Fibroblast of peridontal ligament (primary cell): ENCODE measurements at regions not wholly inside any gene's neighbourhood (a gene's known extent, or its start where the extent isn't known, plus 50 kb on each side); places are given as distances from the start of the nearest gene placed in this dataset.

ENCODE experiments used
- DNase-seq: peaks from one replicate; pipeline ENCODE4 v3.0.0-alpha.2; 2010; ENCODE audit errors: extremely low read depth

DNA sequence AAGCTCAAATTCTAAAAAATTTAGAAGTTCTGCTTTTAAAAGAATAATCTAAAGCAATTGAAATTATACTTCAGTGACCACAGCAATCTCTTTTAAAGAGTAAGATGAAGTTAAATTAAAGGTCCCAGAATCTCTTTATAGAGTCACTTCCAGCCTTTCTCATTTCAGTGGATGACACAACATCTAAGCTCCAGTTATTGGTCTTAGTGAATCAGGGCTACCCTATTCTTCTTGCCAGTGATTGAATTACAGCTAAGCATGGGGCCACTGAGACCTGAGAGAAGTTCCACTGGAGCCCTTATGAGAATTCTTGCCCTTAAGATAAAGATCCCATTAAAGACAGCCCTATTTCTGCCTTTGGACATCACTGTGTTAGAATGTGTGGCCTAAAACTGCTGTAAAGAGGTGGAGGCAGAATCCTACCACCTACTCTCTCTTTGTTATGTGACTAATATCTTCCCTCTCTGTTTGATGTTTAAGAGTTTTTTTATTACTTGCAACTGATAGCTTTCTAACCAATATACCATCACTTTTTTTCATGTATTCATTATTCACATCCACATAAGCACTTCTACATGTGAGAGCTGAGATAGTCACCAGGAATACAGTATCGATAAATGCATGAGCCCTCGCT is 128.6 kb downstream of the UNC5CL start:
- no peak for DNase-seq

DNA sequence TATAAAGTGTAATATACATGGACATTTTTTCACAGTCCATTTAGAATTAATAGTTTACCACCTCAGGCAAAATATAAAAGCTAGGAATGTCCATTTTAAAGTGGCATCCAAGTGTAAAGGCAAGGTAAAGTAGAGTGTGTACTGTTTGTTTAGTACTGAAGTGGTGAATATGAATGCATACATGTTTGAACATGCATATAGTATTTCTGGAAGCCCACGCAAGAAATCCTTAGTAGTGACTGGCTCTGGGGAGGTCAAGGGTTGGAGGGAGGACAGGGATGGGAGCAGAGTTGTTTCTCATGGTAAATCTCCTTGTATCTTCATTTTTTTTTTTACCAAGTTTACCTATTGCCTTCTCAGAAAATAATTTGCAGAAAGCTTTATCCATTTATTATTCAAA is 129.2 kb downstream of the UNC5CL start:
- DNase-seq: no peak

DNA sequence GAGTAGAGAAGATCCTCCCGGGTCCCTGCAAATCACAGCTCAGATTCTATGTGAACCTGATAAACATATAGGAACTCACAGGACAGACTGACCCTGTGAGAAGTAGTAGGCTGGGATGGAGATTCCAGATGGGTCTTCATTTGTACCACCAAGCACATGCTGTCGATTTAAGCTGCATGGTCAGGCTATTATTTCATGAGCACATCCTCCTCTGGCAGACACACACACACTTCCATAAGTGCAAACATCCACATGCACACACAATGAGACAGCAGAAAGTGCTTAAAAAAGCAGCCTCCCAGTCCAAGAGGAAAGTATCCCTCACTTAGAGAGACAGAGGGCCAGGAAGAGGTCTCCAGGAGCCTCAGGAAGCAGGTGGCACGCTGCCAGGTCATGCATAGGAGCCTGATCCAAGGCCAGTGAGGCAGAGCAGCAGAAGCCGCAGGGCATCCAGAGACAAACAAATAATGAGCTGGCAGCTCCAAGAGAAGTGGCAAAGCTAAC is 131.8 kb downstream of the UNC5CL start:
- DNase-seq: no peak

DNA sequence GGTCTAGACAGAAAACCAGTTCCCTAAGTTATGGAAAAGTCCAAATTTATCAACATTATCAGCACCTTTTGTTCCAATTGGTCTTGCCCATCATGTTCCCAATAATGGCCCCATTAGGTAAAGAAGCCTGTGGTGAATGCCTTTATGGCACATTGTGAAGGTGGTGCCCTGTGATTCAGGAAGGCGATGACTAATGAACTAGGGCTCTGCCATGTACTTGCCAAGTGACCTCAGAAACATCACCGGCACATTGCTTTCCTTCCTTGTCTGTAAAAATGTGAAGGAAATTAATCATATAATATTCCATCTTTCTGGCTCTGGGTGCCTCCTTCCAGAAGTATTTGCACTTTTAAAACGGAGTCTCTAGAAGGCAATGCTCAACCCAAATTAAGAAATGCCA is 132.3 kb downstream of the UNC5CL start:
- DNase-seq: no peak

DNA sequence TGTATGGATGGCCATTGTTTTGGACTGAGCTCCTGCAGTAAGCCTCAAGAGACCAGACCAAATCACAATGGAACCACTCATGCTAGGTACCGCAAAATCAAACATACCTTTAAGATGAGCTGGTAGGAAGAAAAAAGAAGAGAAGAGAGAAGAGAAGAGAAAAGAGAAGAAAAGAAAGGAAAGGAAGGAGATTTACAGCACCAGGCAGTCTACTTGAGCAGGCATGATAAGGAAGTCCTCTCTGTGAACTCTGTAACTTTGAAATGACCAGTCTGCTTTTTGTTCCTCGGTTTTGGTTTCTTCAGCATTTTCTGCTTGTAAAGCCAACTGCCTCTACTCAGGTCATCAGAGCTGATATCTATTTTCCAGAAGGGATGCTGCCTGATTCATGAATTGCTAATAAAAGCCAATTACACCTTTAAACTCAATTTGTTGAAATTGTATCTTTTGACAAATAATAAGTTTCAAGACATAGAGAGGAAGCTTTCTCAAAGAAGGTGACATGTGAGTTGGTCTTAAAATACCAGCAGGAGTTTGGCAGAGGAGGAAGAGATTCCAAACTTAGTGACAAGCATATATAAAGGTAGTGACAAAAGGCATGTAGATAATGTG is 134.3 kb downstream of the UNC5CL start:
- DNase-seq: no peak

DNA sequence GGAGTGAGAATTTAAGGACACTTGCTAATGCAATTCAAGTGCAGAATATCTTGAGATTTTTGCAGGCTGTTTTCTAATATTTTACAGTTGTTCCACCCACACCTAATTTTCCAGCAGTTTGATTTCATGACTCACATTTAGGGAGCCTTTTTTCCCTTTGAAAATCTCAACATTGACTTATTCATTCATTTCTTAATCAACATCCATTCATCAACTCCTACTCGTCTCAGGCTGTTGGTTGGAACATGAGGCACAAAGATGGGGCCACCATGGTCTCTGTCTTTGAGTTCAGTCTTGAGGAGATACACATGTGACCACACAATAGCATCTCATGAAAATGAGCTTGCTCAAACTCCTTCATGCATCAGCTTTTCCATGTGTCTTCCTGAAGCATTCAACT is 135.6 kb downstream of the UNC5CL start:
- DNase-seq: no peak

DNA sequence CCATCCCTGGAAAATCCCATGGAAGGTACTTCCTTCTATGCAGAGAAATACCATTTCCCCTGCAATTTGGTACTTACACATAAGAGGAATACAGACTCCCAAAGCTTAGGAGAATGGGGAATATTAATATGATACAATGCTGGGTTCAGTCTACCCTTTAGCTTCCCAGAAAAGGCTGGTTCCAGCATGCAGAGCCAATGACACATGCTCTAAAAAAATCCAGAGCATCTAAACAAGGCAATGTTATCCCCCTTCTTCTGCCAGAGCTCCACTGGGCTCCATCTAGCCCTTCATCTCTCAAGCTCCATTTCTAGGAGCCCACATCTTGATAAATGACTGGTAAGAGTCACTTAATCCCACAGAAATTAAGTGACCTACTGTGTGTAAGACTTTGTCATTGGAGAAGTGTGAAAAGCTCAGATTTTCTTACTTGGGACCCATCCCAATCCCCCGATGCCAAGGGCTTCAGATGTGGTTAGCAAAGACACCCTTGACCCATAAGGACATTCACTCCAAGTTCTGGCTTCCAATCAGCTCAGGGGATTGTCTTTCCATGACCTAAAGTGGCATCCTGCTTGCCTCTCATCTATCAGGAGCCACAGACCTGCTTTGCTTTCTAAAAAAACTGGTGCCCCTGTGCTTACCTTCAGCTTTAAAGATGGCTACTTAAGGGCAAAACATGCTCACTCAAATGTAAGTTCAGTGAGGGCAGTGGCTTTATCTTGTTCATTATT is 137.5 kb downstream of the UNC5CL start:
- no peak for DNase-seq

DNA sequence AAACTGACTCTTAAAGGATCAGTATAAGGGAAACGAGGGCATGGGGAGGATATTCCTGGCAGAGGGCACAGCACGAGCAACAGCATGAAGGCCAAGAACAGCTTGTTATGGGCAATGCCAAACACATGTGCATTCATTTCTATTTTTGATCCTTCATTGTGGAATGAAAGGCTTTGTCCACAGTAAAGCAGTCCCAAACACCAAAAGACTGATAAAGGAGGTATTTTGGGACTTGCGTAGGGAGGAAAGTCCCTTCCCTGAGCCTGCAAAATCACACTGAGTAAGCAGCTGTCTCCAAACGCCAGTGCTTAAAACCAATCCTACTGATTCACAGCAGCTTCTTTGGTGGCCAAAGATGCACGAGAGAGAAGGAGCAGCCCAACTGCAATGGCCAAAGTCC is 138.2 kb downstream of the UNC5CL start:
- DNase-seq: no peak

DNA sequence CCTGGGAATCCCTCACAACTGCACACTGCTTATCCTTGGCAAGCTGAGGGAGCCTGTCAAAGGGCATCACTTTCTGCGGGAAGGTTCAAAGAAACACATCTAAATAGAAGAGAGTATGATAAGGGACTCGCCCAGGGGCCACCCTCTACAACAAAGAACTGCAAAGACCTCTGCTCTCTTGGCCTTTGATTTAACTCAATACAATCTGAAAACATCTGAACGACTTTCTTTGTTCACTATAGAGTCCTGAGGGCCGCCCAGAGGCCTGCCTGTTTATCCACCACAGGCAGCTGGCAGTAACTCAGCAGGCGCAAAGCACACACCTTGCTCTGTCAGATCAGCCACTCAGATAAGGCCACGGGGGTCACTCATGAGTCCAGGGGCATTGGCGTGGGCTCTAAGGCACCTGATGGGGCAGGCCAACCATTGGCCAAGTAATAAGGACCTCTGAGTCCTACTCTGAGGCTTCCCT is 139.3 kb downstream of the UNC5CL start:
- DNase-seq: no peak

DNA sequence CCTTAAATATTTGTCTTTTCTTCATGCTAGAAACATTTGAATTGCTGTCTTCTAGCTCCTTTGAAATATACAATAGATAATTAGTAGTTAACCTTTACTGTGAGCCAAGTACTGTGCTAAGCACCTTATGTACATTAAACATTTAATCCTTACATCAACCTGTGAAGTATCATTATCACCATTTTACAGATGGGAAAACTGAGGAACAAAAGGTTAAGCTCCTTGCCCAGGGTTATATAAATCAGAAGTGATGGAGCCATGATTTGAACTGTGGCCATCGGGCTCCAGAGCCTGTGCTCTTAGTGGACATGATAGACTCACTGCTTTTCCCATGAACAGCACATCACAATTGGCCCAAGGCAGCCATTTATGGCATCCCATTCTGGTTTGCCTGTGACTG is 140.9 kb downstream of the UNC5CL start:
- DNase-seq: no peak

DNA sequence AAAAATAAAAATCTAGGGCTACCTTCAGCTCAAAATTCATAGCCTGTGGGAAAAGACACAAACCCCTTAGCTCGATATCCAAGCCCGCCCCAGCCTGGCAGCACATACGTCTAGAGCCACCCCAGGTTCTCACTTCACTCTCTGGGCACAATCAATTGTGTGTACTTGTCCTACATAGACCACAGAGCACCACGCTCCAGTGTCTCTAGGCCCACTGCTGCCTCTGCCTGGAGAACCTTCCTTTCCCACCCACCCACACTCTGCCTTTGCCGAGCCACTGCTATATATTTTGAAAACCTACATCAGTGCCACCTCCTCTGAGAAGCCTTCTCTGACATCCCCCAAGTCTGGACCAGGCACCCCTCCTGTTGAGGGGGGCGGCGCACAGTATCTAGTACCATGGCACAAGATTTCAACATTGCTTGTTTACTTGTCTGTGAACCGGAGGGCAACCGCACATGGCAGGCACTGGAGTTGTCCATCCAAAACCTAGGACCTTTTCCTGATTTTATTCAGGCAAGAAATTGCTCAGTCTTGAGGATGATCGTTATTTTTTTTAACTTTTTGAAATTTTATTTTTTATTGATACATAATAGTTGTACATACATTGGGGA is 141.5 kb downstream of the UNC5CL start:
- no peak for DNase-seq

DNA sequence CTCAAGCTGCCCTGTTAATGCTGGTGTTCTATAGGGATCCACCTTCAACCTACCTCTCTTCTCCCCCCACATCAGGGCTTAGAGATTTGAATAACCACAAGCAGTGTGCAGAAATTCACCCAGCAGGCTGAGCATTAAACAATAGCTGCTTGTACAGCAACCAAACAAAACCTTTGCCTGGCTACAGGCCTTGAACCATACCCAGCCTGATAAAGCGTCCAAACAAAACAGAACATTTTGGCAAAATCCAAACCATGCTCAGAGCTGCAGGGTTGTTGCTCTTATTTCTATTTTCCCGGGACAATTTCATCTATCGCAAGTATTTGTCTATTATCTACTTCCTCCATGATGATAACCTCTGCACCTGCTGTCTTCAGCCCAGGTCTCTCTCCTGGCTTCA is 142.3 kb downstream of the UNC5CL start:
- no peak for DNase-seq

DNA sequence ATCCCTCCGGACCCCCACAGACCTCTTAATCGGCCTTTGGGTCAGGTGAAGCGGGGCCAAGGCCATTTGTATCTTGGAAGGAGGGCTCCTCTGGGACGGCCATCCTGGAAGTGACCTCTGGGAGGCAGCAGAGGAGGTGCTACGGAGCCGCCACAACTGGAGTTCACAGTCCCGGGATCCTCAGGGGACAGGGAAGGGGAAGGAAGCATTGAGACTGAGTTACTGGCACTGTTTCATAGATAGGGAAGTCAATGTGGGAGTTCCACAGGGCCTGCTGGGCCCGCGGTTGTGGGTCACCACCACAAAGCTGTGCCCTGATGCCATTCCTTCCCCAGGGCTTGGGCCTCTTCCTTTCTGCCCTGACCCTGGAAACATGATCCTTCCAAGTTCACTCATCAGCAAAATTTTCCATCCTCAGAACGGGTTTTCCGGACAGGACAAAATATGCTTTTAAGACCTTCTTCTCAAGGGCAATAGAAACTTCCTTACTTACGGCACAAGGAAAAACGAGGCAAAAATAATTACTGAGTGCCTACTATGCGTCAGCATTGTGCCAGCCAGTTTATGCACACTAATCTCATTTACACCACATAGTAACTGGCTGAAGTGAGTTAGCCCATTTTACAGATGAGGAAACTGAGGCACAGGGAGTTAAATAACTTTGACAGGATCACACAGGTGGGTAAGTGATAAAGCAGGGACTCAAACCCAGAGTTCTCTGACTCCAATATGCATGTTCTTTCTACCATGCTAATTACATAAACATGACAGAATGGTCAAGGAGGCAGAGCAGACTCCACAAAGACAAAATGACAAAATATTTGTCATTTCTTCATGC is 143.8 kb downstream of the UNC5CL start:
- DNase-seq: peak; percentile 44

DNA sequence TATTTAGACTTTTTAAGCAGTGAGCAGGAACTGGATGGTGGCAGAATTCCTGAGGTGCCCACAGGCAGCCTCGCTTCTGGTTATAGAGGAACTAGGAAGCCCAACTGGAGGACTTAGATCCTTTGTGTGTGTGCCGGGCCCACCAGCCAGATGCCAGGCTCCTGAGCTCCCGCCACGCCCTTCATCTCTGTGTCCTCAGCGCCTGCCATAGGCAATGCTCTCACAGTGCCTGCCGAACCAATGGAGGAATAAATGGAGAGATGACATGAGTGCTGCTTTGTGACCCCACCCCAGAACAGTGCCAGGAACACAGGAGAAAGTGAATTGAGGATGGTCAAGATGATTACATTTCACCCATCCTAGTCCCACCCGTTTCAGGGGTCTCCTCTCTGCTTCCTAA is 146.0 kb downstream of the UNC5CL start:
- no peak for DNase-seq

DNA sequence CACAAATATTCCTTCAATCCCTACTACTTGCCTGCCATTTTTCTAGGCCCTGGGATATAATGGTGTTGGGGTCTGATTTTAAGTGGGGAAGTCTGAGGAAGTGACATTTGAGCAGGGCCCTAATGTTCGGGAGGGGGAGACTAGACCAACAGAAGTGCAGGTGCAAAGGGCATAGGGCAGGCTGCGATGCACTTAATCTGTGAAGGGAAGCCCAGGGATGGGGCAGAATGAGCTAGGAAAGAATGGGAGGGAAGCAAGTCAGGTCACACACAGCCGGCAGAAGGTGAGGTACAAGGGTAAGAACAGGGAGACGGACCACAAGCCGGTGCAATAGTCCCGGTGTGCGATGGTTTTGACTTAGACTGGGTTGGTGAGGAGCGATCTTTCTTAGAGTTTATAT is 146.8 kb downstream of the UNC5CL start:
- no peak for DNase-seq

DNA sequence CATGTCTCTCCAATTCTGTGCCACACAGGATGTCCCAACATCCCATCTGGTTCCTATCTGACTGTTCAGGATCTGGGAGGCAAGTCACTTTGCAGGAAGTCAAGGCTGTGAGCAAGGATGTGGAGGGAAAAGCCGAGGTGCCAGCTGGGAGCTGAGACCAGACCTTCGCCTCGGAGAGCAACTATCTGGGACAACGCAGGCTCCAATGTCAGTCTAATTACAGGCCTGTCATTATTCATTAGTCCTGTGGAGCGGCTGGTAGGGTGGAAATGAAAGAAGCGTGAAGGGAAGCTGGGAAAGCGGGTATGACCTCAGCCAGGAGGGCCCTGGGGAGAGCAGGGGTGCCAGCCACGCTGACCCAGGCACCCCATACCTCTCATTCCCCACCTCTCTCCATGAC is 147.3 kb downstream of the UNC5CL start:
- no peak for DNase-seq

DNA sequence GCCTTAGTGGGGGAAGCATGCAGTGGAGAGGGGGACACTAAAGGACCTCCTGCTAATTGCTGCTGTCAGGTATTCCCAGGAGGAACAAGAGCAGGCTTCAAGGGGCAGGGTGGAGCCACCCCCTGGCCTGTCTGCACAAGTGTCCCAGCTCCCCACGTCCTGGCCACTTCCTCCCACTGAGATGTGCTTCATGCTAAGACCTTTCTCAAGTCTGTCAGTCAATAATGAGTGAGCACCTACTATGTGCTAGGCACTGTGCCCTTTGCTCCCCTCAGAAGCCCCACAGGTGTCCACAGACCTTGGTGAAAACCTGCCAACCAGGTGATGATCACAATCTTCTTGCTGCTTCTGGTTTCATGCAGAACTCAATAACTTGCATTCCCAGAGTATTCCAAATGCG is 147.9 kb downstream of the UNC5CL start:
- no peak for DNase-seq

DNA sequence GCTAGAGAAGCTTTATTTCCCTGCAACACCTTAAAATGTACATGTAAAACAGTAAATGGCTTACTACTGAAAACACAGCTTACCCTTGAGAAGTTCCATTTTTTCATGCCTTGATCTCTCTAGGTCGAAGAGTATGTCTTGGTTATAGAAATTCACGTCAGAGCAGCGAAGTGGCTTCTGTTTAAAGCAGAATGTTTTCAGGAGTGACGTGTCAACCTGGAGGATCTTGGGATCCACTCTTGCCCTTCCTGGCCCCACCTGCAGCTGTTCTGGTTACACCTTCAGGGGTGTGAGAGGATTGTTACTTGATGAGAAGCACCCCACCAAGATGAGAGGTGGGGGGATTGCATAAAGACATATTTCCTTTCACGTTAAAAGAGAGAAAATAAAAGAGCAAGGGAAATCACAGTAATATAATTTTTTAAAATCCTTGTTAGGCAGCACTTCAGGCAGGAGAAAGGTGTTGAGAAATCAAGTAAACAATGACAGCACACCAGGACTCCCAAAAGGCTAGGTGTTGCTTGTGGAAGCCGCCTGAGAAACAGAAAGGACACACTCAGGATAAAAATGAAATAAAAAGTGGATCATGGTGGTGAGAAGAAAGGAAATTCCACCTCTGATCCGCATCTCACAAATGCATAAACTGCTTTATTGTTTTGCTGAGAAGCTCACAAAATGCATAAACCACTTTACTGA is 149.7 kb downstream of the UNC5CL start:
- DNase-seq: no peak

DNA sequence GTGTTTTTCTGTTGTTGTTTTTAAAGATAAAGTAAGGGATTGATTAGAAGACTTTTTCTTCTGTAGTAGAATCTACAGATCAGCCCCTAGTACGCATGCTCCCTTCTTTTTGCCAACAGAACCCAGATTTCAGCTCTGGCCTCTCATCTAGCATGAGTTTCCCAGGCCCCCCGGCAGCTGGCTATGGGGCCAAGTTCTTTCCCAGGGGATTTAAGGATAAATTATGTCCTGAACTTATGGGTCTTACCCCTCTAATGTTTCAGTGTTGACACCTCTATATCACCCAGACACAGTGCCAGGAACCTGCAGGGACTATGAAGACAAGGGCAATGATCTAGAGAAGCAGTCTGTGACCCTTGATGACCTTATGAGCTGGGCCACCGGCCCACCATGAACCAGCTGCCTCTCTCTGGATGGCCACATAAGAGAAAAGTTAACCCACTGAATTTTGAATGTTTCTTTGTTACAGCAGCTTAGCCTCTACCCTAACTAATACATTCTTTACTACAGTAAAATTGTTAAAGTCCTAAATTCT is 150.5 kb downstream of the UNC5CL start:
- no peak for DNase-seq

DNA sequence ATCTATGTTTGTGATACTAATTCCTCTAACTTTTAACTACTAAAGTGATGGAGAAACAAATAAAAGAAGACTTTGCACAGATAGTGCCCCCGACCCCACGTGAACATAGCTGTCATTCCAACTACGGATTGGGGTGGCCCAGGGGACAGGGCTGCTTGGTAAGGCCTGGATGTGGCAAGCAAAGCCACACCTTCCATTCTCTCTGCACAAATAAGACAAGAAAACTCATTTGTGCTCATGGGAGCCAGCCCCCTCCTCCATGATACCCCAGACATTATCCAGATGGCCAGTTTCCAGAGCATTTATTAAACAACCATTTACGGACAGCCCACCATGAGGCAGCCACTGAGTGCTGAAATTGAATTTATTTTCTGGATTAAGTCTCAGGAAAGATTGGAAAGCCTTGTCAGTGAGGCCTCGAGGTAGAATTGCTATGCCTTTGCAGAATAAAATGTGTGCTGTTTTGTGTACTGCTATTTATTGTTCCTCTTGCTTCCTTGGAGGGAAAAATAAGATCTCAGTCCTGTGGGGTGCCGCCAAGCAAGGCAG is 151.2 kb downstream of the UNC5CL start:
- DNase-seq: no peak
